Breast epithelium (tissue), 3 donors: ENCODE measurements at regions not wholly inside any gene's neighbourhood (a gene's known extent, or its start where the extent isn't known, plus 50 kb on each side); places are given as distances from the start of the nearest gene placed in this dataset.

Experiments
- POLR2A ChIP-seq: fragments of 450-650 bp; IDR thresholded peaks from one replicate; pipeline ENCODE4 v1.6.1; 2016; ENCODE audit warnings: antibody characterized with exemption, mild to moderate bottlenecking, moderate library complexity
- TF ChIP-seq, protein P1 (sequence below), 3 donors: fragments of 450-650 bp; IDR thresholded peaks; one replicate each; pipeline ENCODE4 v1.5.1; 2016 to 2017; ENCODE audit warnings: antibody characterized with exemption in 3 of 3, mild to moderate bottlenecking in 3 of 3, moderate library complexity in 3 of 3

DNA sequence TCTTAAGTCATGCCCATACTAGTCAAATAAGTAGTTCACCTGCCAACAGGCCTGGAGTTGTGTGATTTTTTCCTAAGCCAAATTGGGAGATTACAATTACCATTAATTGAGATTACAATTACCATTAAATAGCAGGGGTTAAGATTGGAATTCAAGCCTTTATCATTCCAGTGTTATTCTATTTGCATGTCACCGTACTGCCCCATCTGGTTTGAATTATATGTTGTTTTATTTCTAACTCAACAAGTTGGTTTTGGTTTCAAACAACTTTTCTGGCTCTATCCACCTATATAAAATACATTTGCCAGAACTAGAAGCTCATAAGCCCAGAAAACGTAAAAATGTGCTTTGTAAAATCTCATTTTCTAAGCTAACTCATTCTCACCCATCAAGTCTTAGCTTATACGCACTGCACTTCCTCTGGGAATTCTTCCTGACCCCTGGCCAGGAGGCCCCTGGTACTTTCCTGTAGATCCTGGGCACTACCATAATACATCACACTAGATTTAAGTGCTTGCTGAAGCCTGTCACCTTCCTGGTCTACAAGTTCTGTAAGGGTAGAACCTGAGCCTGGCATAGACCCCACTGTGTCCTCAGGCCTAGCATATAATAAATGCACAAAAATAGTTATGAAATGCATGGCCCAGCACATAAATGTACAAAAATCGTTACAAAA is 242.0 kb upstream of the TRPM3 start:
- TF ChIP-seq, protein P1, sequence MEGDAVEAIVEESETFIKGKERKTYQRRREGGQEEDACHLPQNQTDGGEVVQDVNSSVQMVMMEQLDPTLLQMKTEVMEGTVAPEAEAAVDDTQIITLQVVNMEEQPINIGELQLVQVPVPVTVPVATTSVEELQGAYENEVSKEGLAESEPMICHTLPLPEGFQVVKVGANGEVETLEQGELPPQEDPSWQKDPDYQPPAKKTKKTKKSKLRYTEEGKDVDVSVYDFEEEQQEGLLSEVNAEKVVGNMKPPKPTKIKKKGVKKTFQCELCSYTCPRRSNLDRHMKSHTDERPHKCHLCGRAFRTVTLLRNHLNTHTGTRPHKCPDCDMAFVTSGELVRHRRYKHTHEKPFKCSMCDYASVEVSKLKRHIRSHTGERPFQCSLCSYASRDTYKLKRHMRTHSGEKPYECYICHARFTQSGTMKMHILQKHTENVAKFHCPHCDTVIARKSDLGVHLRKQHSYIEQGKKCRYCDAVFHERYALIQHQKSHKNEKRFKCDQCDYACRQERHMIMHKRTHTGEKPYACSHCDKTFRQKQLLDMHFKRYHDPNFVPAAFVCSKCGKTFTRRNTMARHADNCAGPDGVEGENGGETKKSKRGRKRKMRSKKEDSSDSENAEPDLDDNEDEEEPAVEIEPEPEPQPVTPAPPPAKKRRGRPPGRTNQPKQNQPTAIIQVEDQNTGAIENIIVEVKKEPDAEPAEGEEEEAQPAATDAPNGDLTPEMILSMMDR (IDR thresholded peaks at IDR 0.05), result no peak
- no peak for TF ChIP-seq POLR2A
